Brain microvascular endothelial cell (primary cell): ENCODE measurements at regions not wholly inside any gene's neighbourhood (a gene's known extent, or its start where the extent isn't known, plus 50 kb on each side); places are given as distances from the start of the nearest gene placed in this dataset.

Source experiments
- DNase-seq: peaks from one replicate; pipeline ENCODE4 v3.0.0-alpha.2; 2020
- H3K27ac ChIP-seq: fragments of 250-450 bp; sonication (Bioruptor Pico); 2 replicates; pipeline ENCODE4 v1.5.1; 2020; ENCODE audit warnings: mild to moderate bottlenecking, moderate library complexity
- H3K27me3 ChIP-seq: fragments of 250-450 bp; sonication (Bioruptor Pico); replicated peaks from 2 replicates; pipeline ENCODE4 v1.5.1; 2020; ENCODE audit warnings: mild to moderate bottlenecking
- H3K36me3 ChIP-seq: fragments of 250-450 bp; sonication (Bioruptor Pico); replicated peaks from 2 replicates; pipeline ENCODE4 v1.5.1; 2020; ENCODE audit warnings: mild to moderate bottlenecking
- H3K4me3 ChIP-seq: 2 replicates; pipeline ENCODE4 v1.5.1; 2011; ENCODE audit warnings: low read depth, mild to moderate bottlenecking, control low read depth, low read length, moderate library complexity
- CTCF ChIP-seq: IDR thresholded peaks from 2 replicates; pipeline ENCODE4 v1.5.1; 2011; ENCODE audit warnings: low read depth, mild to moderate bottlenecking, moderate library complexity, low read length, control low read depth, inconsistent platforms; ENCODE audit errors: missing control alignments
- in situ Hi-C: cut with HindIII; loops from 2 replicates; pipeline ENCODE4 v1.10.0; 2017; ENCODE audit warnings: low sequenced_read_pairs, low pct_ligation_motif_present

GRCh38 chr2:120933693-120934573, 198.3 kb downstream of the GLI2 start:
- TF ChIP-seq CTCF = no peak
- in situ Hi-C loops = no loop called here
- no peak for DNase-seq
- Histone ChIP-seq H3K27ac (peak overlapping the region; percentile 89), H3K4me3 (no peak overlapping the region), H3K36me3 (no peaks in the 10 kb centered on the region), H3K27me3 (no peaks in the 10 kb centered on the region)

- in situ Hi-C loops = no loop called here
- TF ChIP-seq CTCF = no peak
- Histone ChIP-seq H3K27me3 (no peaks in the 10 kb centered on the region), H3K36me3 (no peaks in the 10 kb centered on the region), H3K4me3 (no peak overlapping the region), H3K27ac (peak overlapping the region; percentile 89)
- peak; percentile 95 for DNase-seq
Measured at GRCh38 chr2:120934574-120935338, 199.1 kb downstream of the GLI2 start.

GRCh38 chr2:120935339-120936313, 200.0 kb downstream of the GLI2 start:
- Histone ChIP-seq H3K36me3 (no peaks in the 10 kb centered on the region), H3K27ac (peak overlapping the region; percentile 89), H3K27me3 (no peaks in the 10 kb centered on the region), H3K4me3 (no peak overlapping the region)
- in situ Hi-C loops = no loop called here
- peak; percentile 80 for DNase-seq
- no peak for TF ChIP-seq CTCF

GRCh38 chr2:120936476-120937334, 201.0 kb downstream of the GLI2 start:
- Histone ChIP-seq H3K36me3 (no peaks in the 10 kb centered on the region), H3K27ac (peak overlapping the region; percentile 89), H3K27me3 (no peaks in the 10 kb centered on the region), H3K4me3 (no peak overlapping the region)
- peak; percentile 24 for TF ChIP-seq CTCF
- in situ Hi-C loops = no loop called here
- peak; percentile 60 for DNase-seq

- H3K27ac ChIP-seq = peak overlapping the region; percentile 68
- H3K27me3 ChIP-seq = no peaks in the 10 kb centered on the region
- TF ChIP-seq CTCF = no peak
- no peak overlapping the region for H3K4me3 ChIP-seq
- no peaks in the 10 kb centered on the region for H3K36me3 ChIP-seq
- peak; percentile 57 for DNase-seq
- in situ Hi-C loops = no loop called here
Measured at GRCh38 chr2:120937686-120938044, 202.0 kb downstream of the GLI2 start.
